ENCODE measurements at regions not wholly inside any gene's neighbourhood (a gene's known extent, or its start where the extent isn't known, plus 50 kb on each side); places are given as distances from the start of the nearest gene placed in this dataset.

- no peaks in the 10 kb centered on the region for H3K27me3 ChIP-seq
- H3K4me3 ChIP-seq: no peak overlapping the region
- H3K27ac ChIP-seq: peak overlapping the region; percentile 9 to 63 (median 41)
- DNase-seq (no peak), ATAC-seq (no peak)
- in situ Hi-C loops (cut with MboI; ENCODE audit: low sequenced_read_pairs in 4 of 4): no loop called here
- intact Hi-C loops (cut with DNase I; ENCODE audit: low total_unique reads): no loop called here
- no peaks in the 10 kb centered on the region for H3K36me3 ChIP-seq
- no peaks in the 10 kb centered on the region for H3K9me3 ChIP-seq
- peaks cover 37 to 41% of the 10 kb centered on the region in 2 donors for H3K4me1 ChIP-seq
- no peak for TF ChIP-seq CTCF (IDR thresholded peaks at IDR 0.05 in 4 of 5, conservative IDR thresholded peaks at IDR 0.05 in 1 of 5)
- TF ChIP-seq POLR2A (IDR thresholded peaks at IDR 0.05): no peak
Measured at GRCh38 chr1:93013145-93014065, 52.1 kb upstream of the DIPK1A start.

GRCh38 chr1:93014168-93014567 is 52.9 kb upstream of the DIPK1A start:
- no peaks in the 10 kb centered on the region for H3K27me3 ChIP-seq
- in situ Hi-C loops (cut with MboI; ENCODE audit: low sequenced_read_pairs in 4 of 4) (no loop called here), intact Hi-C loops (cut with DNase I; ENCODE audit: low total_unique reads) (no loop called here)
- peak in 1 of 2 donors; percentile 21 for ATAC-seq
- H3K27ac ChIP-seq: peak overlapping the region; percentile 55 to 69 (median 62)
- DNase-seq: no peak
- no peaks in the 10 kb centered on the region for H3K9me3 ChIP-seq
- H3K4me1 ChIP-seq: peaks cover 37 to 41% of the 10 kb centered on the region in 2 donors
- no peak overlapping the region for H3K4me3 ChIP-seq
- H3K36me3 ChIP-seq: no peaks in the 10 kb centered on the region
- TF ChIP-seq CTCF (IDR thresholded peaks at IDR 0.05 in 4 of 5, conservative IDR thresholded peaks at IDR 0.05 in 1 of 5) (no peak), POLR2A (IDR thresholded peaks at IDR 0.05) (no peak)

- in situ Hi-C loops (cut with MboI; ENCODE audit: low sequenced_read_pairs in 4 of 4) (no loop called here), intact Hi-C loops (cut with DNase I; ENCODE audit: low total_unique reads) (loop anchor here (5.0 kb wide), 1 partner anchor 167 kb away; the partner anchor contains the start of genes CCDC18 and TMED5)
- Histone ChIP-seq H3K27ac (peak overlapping the region; percentile 55 to 69 (median 62)), H3K9me3 (no peaks in the 10 kb centered on the region), H3K4me3 (peak overlapping the region in 2 of 4 donors; percentile 1 to 6), H3K27me3 (no peaks in the 10 kb centered on the region), H3K36me3 (no peaks in the 10 kb centered on the region), H3K4me1 (peaks cover 37 to 41% of the 10 kb centered on the region in 2 donors)
- DNase-seq (no peak), ATAC-seq (peak; percentile 69 to 74)
- TF ChIP-seq CTCF (IDR thresholded peaks at IDR 0.05 in 4 of 5, conservative IDR thresholded peaks at IDR 0.05 in 1 of 5): no peak
- TF ChIP-seq POLR2A (IDR thresholded peaks at IDR 0.05): no peak
Measured at GRCh38 chr1:93015590-93015989, 54.3 kb upstream of the DIPK1A start.

- Histone ChIP-seq H3K4me1 (peaks cover 37 to 41% of the 10 kb centered on the region in 2 donors), H3K4me3 (peak overlapping the region in 2 of 4 donors; percentile 1 to 6), H3K27ac (peak overlapping the region; percentile 55 to 69 (median 60)), H3K9me3 (no peaks in the 10 kb centered on the region), H3K36me3 (no peaks in the 10 kb centered on the region), H3K27me3 (no peaks in the 10 kb centered on the region)
- peak; percentile 81 to 90 for ATAC-seq
- intact Hi-C loops (cut with DNase I; ENCODE audit: low total_unique reads) (loop anchor here (5.0 kb wide), 1 partner anchor 166 kb away; the partner anchor contains the start of genes CCDC18 and TMED5), in situ Hi-C loops (cut with MboI; ENCODE audit: low sequenced_read_pairs in 4 of 4) (no loop called here)
- no peak for TF ChIP-seq CTCF (IDR thresholded peaks at IDR 0.05 in 4 of 5, conservative IDR thresholded peaks at IDR 0.05 in 1 of 5)
- no peak for TF ChIP-seq POLR2A (IDR thresholded peaks at IDR 0.05)
- DNase-seq: peak; percentile 10 to 22
Measured at GRCh38 chr1:93016171-93016570, 54.9 kb upstream of the DIPK1A start.
